ENCODE measurements at regions not wholly inside any gene's neighbourhood (a gene's known extent, or its start where the extent isn't known, plus 50 kb on each side); places are given as distances from the start of the nearest gene placed in this dataset.

GRCh38 chr2:187003611-187004010 lies 154.6 kb upstream of the ZSWIM2 start:
- Histone ChIP-seq H3K27ac (no peak overlapping the region), H3K9me3 (no peaks in the 10 kb centered on the region), H3K4me3 (no peak overlapping the region), H3K36me3 (replicated peaks in 1 of 2; ENCODE audit: insufficient read depth in 1 of 2, low read depth in 2 of 2) (no peaks in the 10 kb centered on the region), H3K27me3 (no peaks in the 10 kb centered on the region), H3K4me1 (no peaks in the 10 kb centered on the region)
- TF ChIP-seq POLR2A (IDR thresholded peaks at IDR 0.05) (no peak), CTCF (IDR thresholded peaks at IDR 0.05) (no peak)
- WGBS, 2 donors, result 45 to 50% methylated on average over 1 of the region's 1 CpG
- intact Hi-C loops (cut with DNase I), result no loop called here
- ATAC-seq, result no peak
- no peak for DNase-seq

GRCh38 chr2:187003038-187003554 lies 154.1 kb upstream of the ZSWIM2 start:
- no peak overlapping the region for H3K4me3 ChIP-seq
- peak; percentile 40 for ATAC-seq

GRCh38 chr2:187002242-187002641 lies 153.3 kb upstream of the ZSWIM2 start:
- no peaks in the 10 kb centered on the region for H3K36me3 ChIP-seq (replicated peaks in 1 of 2; ENCODE audit: insufficient read depth in 1 of 2, low read depth in 2 of 2)
- H3K9me3 ChIP-seq, result no peaks in the 10 kb centered on the region
- DNase-seq, result no peak
- H3K27ac ChIP-seq, result no peak overlapping the region
- TF ChIP-seq POLR2A (IDR thresholded peaks at IDR 0.05) (no peak), CTCF (IDR thresholded peaks at IDR 0.05) (no peak)
- no peak for ATAC-seq
- no peaks in the 10 kb centered on the region for H3K4me1 ChIP-seq
- WGBS, 2 donors, result 70 to 91% methylated on average over 5 to 18 of the region's 18 CpGs
- no peak overlapping the region for H3K4me3 ChIP-seq
- intact Hi-C loops (cut with DNase I), result no loop called here
- no peaks in the 10 kb centered on the region for H3K27me3 ChIP-seq

More at GRCh38 chr2:187003038-187003554, 154.1 kb upstream of the ZSWIM2 start:
- Histone ChIP-seq H3K9me3 (no peaks in the 10 kb centered on the region), H3K27me3 (no peaks in the 10 kb centered on the region), H3K4me1 (no peaks in the 10 kb centered on the region), H3K36me3 (replicated peaks in 1 of 2; ENCODE audit: insufficient read depth in 1 of 2, low read depth in 2 of 2) (no peaks in the 10 kb centered on the region), H3K27ac (no peak overlapping the region)
- 76 to 87% methylated on average over 31 of the region's 32 CpGs for WGBS, 2 donors
- intact Hi-C loops (cut with DNase I), result no loop called here
- no peak for TF ChIP-seq POLR2A (IDR thresholded peaks at IDR 0.05)
- no peak for TF ChIP-seq CTCF (IDR thresholded peaks at IDR 0.05)
- DNase-seq, result no peak

GRCh38 chr2:187001248-187001647 lies 152.3 kb upstream of the ZSWIM2 start:
- no peak for TF ChIP-seq POLR2A (IDR thresholded peaks at IDR 0.05)
- TF ChIP-seq CTCF (IDR thresholded peaks at IDR 0.05), result no peak
- no peaks in the 10 kb centered on the region for H3K4me1 ChIP-seq
- no peaks in the 10 kb centered on the region for H3K27me3 ChIP-seq
- H3K9me3 ChIP-seq, result no peaks in the 10 kb centered on the region
- H3K4me3 ChIP-seq, result no peak overlapping the region
- 71 to 88% methylated on average over 7 of the region's 7 CpGs for WGBS, 2 donors
- ATAC-seq, result no peak
- DNase-seq, result no peak
- intact Hi-C loops (cut with DNase I), result no loop called here
- no peak overlapping the region for H3K27ac ChIP-seq
- H3K36me3 ChIP-seq (replicated peaks in 1 of 2; ENCODE audit: insufficient read depth in 1 of 2, low read depth in 2 of 2), result no peaks in the 10 kb centered on the region

- 36 to 37% methylated on average over 2 of the region's 2 CpGs for WGBS, 2 donors
- Histone ChIP-seq H3K27me3 (no peaks in the 10 kb centered on the region), H3K4me3 (no peak overlapping the region), H3K4me1 (no peaks in the 10 kb centered on the region), H3K36me3 (replicated peaks in 1 of 2; ENCODE audit: insufficient read depth in 1 of 2, low read depth in 2 of 2) (no peaks in the 10 kb centered on the region), H3K27ac (no peak overlapping the region), H3K9me3 (no peaks in the 10 kb centered on the region)
- DNase-seq (no peak), ATAC-seq (no peak)
- no peak for TF ChIP-seq CTCF (IDR thresholded peaks at IDR 0.05)
- no peak for TF ChIP-seq POLR2A (IDR thresholded peaks at IDR 0.05)
- intact Hi-C loops (cut with DNase I), result no loop called here
Observed at GRCh38 chr2:186995092-186995491, 146.1 kb upstream of the ZSWIM2 start.

Data from body of pancreas (tissue), 4 donors.